Stomach (tissue), 4 donors: ENCODE measurements at regions not wholly inside any gene's neighbourhood (a gene's known extent, or its start where the extent isn't known, plus 50 kb on each side); places are given as distances from the start of the nearest gene placed in this dataset.

Experiments used
- EP300 ChIP-seq: sonication (generic); formaldehyde crosslinking; IDR thresholded peaks from one replicate; pipeline ENCODE4 v1.6.1; 2017; ENCODE audit warnings: antibody characterized with exemption
- POLR2A ChIP-seq, 4 donors: fragments of 450-650 bp; IDR thresholded peaks; one replicate each; pipeline ENCODE4 v1.6.1; 2016; ENCODE audit warnings: antibody characterized with exemption in 4 of 4, control low read depth in 2 of 4, mild to moderate bottlenecking in 1 of 4, moderate library complexity in 1 of 4
- POLR2AphosphoS5 ChIP-seq, 3 donors: sonication (generic); formaldehyde crosslinking; IDR thresholded peaks; one replicate each; pipeline ENCODE4 v1.6.1; 2016; ENCODE audit warnings: antibody characterized with exemption in 3 of 3
- TF ChIP-seq, protein P1 (sequence below), 7 experiments: fragments of 450-650 bp in 4 of 7; fragments of 200-600 bp in 3 of 7; sonication (generic) in 3 of 7; IDR thresholded peaks; one replicate each; pipeline ENCODE4 v1.5.1; 2016 to 2019; ENCODE audit warnings: antibody characterized with exemption in 7 of 7, control low read depth in 2 of 7, mild to moderate bottlenecking in 1 of 7

DNA sequence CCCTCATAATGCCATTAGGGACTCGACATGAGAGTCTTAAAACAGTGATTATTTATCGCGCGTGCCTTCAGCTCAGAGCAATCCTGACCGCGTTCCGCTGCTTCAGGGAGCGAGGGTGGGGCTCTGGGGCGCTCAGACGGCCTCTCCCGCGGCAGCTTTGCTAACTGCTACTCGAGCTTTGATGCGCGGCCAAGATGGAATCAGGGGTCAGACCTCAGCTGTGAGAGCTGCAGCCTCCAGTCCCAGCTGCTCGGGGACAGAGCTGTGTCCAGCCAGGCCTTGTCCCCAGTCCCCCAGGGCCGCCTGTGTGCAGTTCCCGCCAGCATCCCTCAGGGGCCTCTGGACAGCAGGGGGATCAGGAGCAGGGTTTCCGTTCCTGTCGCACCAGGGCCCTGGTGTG, 104.6 kb upstream of the TTC34 start:
- TF ChIP-seq, protein P1, sequence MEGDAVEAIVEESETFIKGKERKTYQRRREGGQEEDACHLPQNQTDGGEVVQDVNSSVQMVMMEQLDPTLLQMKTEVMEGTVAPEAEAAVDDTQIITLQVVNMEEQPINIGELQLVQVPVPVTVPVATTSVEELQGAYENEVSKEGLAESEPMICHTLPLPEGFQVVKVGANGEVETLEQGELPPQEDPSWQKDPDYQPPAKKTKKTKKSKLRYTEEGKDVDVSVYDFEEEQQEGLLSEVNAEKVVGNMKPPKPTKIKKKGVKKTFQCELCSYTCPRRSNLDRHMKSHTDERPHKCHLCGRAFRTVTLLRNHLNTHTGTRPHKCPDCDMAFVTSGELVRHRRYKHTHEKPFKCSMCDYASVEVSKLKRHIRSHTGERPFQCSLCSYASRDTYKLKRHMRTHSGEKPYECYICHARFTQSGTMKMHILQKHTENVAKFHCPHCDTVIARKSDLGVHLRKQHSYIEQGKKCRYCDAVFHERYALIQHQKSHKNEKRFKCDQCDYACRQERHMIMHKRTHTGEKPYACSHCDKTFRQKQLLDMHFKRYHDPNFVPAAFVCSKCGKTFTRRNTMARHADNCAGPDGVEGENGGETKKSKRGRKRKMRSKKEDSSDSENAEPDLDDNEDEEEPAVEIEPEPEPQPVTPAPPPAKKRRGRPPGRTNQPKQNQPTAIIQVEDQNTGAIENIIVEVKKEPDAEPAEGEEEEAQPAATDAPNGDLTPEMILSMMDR (IDR thresholded peaks at IDR 0.05) = no peak
- TF ChIP-seq POLR2A (IDR thresholded peaks at IDR 0.05) (no peak), POLR2AphosphoS5 (IDR thresholded peaks at IDR 0.05) (no peak), EP300 (no peak)
